ENCODE measurements at regions not wholly inside any gene's neighbourhood (a gene's known extent, or its start where the extent isn't known, plus 50 kb on each side); places are given as distances from the start of the nearest gene placed in this dataset.

DNA sequence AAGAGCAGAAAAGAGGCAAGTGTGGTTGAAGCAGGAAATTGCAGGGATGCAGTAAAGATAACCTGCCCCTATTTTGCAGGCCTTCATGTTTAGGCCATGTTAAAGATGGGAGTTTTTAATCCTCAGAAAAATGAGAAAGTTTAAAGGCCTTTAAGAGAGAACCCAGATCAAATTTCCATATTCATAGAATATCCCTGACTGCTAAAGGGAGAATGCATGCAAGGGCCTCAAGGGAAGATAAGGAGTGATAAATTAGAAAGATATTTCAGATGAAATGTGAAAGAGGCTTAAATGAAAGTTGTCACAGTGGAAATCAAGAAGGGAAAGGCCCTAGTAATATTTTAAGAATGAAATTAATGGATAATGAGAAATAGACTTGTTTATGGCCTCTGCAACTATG lies 292.1 kb downstream of the SATB1 start:
- TF ChIP-seq EZH2 (IDR thresholded peaks at IDR 0.05; ENCODE audit: insufficient read depth, poor library complexity, severe bottlenecking) (no peak), EZH2phosphoT487 (IDR thresholded peaks at IDR 0.05; ENCODE audit: insufficient read depth, low read depth) (no peak)
